Type B pancreatic cell (in vitro differentiated cells): ENCODE measurements at regions not wholly inside any gene's neighbourhood (a gene's known extent, or its start where the extent isn't known, plus 50 kb on each side); places are given as distances from the start of the nearest gene placed in this dataset.

Experiments used
- DNase-seq: peaks from one replicate; pipeline ENCODE4 v3.0.0; 2021; ENCODE audit warnings: mixed read lengths; ENCODE audit not compliant: unreplicated experiment; ENCODE audit errors: extremely low spot score
- H3K27ac Mint-ChIP-seq: 2 replicates; pipeline ENCODE4 v1.8.0; 2021; ENCODE audit warnings: mild to moderate bottlenecking, mixed read lengths
- H3K27me3 Mint-ChIP-seq: 2 replicates; pipeline ENCODE4 v1.8.0; 2021; ENCODE audit warnings: mixed read lengths
- H3K36me3 Mint-ChIP-seq: 2 replicates; pipeline ENCODE4 v1.8.0; 2021; ENCODE audit warnings: mixed read lengths
- H3K4me1 Mint-ChIP-seq: one replicate; pipeline ENCODE4 v1.8.0; 2021; ENCODE audit warnings: mixed read lengths; ENCODE audit not compliant: unreplicated experiment
- H3K4me3 Mint-ChIP-seq: 2 replicates; pipeline ENCODE4 v1.8.0; 2021; ENCODE audit warnings: mild to moderate bottlenecking, mixed read lengths
- H3K9me3 Mint-ChIP-seq: 2 replicates; pipeline ENCODE4 v1.8.0; 2021; ENCODE audit warnings: mixed read lengths
- TF ChIP-seq, protein P1 (sequence below): fragments of 200-600 bp; sonication (generic); conservative IDR thresholded peaks from 2 replicates; pipeline ENCODE4 v1.5.0; 2021; ENCODE audit warnings: antibody characterized with exemption, mild to moderate bottlenecking

DNA sequence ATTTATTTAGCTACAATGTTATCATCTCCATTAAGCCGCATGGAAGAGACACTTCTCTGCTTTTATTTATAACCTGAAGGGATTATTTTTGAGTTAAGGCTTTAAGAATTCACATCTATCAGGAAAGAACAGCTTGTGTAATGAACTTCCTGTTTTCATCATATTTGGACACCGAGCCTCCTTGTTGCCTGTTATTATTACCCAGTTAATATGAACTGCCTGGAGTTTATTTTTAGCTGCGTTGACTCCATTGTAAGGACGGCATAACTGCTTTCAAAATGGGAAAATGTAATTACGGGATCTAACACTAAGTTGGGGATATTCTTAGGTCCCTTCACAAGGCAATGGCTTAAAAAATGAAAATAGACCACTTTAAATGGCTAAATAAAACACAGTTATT, 89.0 kb upstream of the NR4A3 start:
- no peaks in the 10 kb centered on the region for H3K27me3 Mint-ChIP-seq
- DNase-seq: no peak
- no peak overlapping the region for H3K27ac Mint-ChIP-seq
- no peak overlapping the region for H3K4me3 Mint-ChIP-seq
- H3K36me3 Mint-ChIP-seq: no peaks in the 10 kb centered on the region
- no peaks in the 10 kb centered on the region for H3K9me3 Mint-ChIP-seq
- TF ChIP-seq, protein P1, sequence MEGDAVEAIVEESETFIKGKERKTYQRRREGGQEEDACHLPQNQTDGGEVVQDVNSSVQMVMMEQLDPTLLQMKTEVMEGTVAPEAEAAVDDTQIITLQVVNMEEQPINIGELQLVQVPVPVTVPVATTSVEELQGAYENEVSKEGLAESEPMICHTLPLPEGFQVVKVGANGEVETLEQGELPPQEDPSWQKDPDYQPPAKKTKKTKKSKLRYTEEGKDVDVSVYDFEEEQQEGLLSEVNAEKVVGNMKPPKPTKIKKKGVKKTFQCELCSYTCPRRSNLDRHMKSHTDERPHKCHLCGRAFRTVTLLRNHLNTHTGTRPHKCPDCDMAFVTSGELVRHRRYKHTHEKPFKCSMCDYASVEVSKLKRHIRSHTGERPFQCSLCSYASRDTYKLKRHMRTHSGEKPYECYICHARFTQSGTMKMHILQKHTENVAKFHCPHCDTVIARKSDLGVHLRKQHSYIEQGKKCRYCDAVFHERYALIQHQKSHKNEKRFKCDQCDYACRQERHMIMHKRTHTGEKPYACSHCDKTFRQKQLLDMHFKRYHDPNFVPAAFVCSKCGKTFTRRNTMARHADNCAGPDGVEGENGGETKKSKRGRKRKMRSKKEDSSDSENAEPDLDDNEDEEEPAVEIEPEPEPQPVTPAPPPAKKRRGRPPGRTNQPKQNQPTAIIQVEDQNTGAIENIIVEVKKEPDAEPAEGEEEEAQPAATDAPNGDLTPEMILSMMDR: no peak
- no peaks in the 10 kb centered on the region for H3K4me1 Mint-ChIP-seq

DNA sequence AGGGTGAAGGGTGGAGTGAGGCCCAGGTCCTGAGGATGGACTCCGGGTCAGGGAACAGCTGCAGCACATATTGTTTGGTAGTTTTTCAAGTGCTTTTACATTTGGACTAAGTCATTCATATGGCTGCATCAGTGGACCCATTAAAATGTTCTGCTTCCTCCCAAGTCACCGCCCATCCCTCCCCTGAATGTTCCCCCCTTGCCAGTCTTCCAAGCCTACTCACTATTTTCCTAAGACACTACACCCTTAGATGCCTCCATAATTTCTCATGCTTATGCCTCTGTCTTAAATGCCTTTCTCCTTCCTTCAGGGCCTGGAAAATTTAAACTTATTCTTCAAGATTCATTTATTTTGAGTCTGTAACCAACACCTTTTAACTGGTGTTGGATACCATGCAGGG, 86.6 kb upstream of the NR4A3 start:
- Mint-ChIP-seq H3K4me3 (no peak overlapping the region), H3K9me3 (no peaks in the 10 kb centered on the region), H3K4me1 (no peaks in the 10 kb centered on the region), H3K27me3 (no peaks in the 10 kb centered on the region), H3K36me3 (no peaks in the 10 kb centered on the region), H3K27ac (no peak overlapping the region)
- DNase-seq: no peak
- TF ChIP-seq, protein P1: no peak

DNA sequence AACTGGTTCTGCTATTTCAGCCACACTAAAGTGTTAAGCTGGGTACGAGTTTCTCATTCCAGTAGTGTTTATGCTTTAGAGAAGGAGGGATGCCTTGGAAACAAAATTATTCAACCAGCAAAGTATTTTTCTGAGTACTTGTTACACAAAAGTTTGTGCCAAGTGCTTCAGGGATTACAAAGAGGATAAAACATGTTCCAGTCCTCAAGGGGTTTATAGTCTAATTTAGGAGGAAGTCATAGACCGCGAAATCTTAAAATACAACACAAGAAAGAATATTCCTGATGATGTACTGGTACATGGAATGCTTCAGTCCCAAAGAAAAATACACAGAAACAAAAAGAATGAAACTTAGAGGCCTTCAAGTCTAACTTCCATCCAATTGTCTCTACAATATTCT, 85.4 kb upstream of the NR4A3 start:
- Mint-ChIP-seq H3K27me3 (no peaks in the 10 kb centered on the region), H3K27ac (no peak overlapping the region), H3K4me3 (no peak overlapping the region), H3K36me3 (no peaks in the 10 kb centered on the region), H3K4me1 (no peaks in the 10 kb centered on the region), H3K9me3 (no peaks in the 10 kb centered on the region)
- DNase-seq: no peak
- TF ChIP-seq, protein P1: no peak

DNA sequence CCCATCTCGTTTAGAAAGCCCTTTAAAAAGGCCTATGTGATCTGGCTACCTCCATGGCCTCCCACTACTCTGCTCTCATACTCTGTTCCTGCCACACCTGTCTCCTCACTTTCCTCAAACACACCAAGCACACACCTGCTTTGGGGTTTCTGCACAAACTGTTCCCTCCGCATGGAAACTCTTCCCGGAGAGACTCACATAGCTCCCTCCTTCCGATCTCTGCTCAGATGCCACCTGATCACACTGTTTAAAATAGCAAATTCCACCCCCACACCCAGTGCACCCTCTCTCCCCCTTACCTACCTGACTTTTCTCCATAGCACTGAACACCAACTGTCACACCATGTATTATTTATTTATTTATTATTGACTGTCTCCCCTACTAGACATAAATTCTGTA, 84.0 kb upstream of the NR4A3 start:
- TF ChIP-seq, protein P1: no peak
- Mint-ChIP-seq H3K9me3 (no peaks in the 10 kb centered on the region), H3K4me1 (no peaks in the 10 kb centered on the region), H3K4me3 (no peak overlapping the region), H3K27ac (no peak overlapping the region), H3K27me3 (no peaks in the 10 kb centered on the region), H3K36me3 (no peaks in the 10 kb centered on the region)
- DNase-seq: no peak

DNA sequence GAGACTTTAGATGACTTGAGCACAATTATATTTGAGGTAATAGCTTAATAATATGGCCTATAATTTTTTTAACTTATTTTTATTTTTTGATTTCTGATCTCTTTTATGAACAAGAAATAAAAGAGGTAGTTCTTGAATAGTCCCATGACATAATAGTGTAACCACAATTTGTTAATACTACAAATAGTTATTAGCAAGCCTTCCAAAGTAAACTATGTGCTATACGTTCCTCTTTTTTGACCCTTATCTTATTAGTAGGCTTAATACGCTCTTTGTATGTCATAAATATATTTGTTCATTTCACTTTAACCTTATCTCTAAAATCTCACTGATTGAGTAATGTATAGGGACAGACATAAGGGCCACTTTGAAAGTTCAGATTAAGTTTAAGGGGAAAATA, 78.7 kb upstream of the NR4A3 start:
- DNase-seq: no peak
- no peaks in the 10 kb centered on the region for H3K9me3 Mint-ChIP-seq
- H3K27me3 Mint-ChIP-seq: no peaks in the 10 kb centered on the region
- H3K4me3 Mint-ChIP-seq: no peak overlapping the region
- H3K27ac Mint-ChIP-seq: no peak overlapping the region
- no peaks in the 10 kb centered on the region for H3K36me3 Mint-ChIP-seq
- TF ChIP-seq, protein P1: no peak
- no peaks in the 10 kb centered on the region for H3K4me1 Mint-ChIP-seq

DNA sequence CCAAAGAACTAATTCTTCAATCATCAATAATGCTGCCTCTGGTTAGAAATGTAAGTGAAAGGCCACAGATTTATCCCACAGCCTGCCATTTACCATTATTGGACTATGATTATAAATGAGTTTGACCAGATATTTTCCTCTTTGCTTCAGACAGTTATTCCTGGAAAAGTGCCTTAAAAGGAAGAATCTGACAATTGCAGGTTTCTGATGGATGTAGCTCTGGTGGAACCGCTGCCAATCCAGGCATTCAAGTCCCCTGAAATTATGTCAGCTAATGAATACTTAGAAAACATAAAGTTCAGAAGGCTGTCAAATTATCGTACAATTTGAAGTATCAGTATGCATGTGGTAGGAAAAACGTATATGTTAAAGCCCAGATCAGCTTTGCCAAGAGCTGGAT, 78.2 kb upstream of the NR4A3 start:
- no peaks in the 10 kb centered on the region for H3K9me3 Mint-ChIP-seq
- TF ChIP-seq, protein P1: no peak
- H3K27ac Mint-ChIP-seq: no peak overlapping the region
- DNase-seq: no peak
- no peak overlapping the region for H3K4me3 Mint-ChIP-seq
- no peaks in the 10 kb centered on the region for H3K36me3 Mint-ChIP-seq
- H3K27me3 Mint-ChIP-seq: no peaks in the 10 kb centered on the region
- H3K4me1 Mint-ChIP-seq: no peaks in the 10 kb centered on the region
